Fibroblast of skin of right quadriceps (primary cell): ENCODE measurements at regions not wholly inside any gene's neighbourhood (a gene's known extent, or its start where the extent isn't known, plus 50 kb on each side); places are given as distances from the start of the nearest gene placed in this dataset.
A peak's percentile ranks its signal among the peaks of the same experiment; 100 is the strongest.

ENCODE experiments used
- DNase-seq: peaks from one replicate; pipeline ENCODE4 v3.0.0-alpha.2; 2013

- no peak for DNase-seq
Measured at GRCh38 chr21:35414507-35415139, 365.5 kb upstream of the RUNX1 start.

GRCh38 chr21:35414056-35414455 lies 365.0 kb upstream of the RUNX1 start:
- DNase-seq = no peak

DNA sequence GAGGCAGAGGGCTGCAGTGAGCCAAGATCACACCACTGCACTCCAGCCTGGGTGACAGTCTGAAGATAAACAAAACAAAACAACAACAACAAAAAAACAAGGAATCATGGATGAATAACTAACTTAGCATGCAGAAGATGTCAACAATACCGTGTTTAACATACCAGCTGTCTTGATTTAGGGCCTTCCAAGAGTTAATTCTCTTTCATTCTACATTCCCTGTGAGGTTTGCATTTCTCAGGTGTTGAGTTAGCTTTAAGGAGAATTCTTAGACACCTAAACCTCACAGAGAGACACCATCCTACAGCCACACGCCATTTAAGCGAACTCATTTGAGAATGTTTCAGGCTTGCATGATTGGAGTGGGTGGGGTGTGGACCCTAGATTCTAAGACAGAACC lies 363.1 kb upstream of the RUNX1 start:
- DNase-seq = no peak

GRCh38 chr21:35411434-35411833 lies 362.3 kb upstream of the RUNX1 start:
- no peak for DNase-seq

GRCh38 chr21:35410656-35411055 lies 361.6 kb upstream of the RUNX1 start:
- DNase-seq = no peak

DNA sequence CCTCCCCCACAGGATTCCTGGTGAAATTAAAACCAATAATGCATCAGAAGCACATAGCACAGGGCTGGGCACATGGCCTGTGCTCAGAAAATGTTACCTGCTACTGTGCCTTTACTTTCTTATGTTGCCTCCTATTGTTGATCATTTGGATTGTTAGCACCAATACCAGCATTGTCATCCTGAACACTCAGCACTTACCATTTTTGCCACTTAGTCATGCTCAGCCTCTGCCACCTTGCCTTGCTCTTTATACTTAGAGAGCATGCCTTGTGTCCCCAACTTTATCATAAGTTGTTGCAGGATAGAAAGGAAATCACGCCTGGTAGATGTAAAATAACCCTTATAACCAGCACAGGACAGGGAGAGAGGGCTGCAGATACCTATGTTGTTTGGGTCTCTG lies 361.0 kb upstream of the RUNX1 start:
- DNase-seq = no peak

DNA sequence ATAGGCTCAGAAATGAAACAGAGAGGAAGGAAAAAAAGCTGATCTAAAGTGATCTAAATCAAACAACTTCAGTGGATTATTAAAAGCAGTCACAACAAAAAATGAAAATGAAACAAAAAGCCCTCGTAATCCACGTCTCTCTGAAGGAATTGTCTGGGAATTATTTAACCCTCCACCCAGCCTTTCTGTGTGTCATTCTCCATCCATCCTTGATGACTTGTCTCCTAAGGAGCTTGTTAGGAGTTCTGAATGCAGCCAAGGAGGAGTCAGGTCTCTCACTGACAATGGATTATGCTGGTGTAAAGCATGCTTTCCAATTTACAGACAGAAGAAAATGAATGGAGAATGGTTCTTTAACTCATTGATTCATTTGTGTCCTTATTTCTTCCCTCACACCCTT lies 359.3 kb upstream of the RUNX1 start:
- peak; percentile 65 for DNase-seq

DNA sequence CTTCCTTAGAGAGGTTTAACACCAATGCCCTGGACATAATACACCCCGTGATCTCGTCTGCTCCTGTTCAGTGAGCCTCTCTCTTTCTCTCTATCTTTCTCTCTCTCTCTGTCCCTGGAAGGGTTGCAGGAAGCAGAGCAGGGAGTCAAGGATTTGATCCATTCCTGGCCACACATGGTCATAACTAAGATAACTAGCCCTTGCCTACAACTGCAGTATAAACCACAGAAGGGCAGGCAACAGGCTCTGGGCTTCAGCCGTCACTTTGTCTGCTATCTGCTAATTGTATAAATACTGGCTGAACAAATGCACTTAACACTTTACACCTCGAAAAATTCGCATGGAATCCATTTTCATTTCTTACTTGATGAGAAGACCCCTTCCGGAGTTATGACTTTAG lies 357.5 kb upstream of the RUNX1 start:
- DNase-seq = no peak

- no peak for DNase-seq
Measured at GRCh38 chr21:35405981-35406380, 356.9 kb upstream of the RUNX1 start.

GRCh38 chr21:35404247-35404646 lies 355.1 kb upstream of the RUNX1 start:
- DNase-seq = no peak

- DNase-seq = no peak
Measured at GRCh38 chr21:35402061-35402460, 353.0 kb upstream of the RUNX1 start.

- DNase-seq = peak; percentile 63
Measured at GRCh38 chr21:35401476-35401875, 352.4 kb upstream of the RUNX1 start.

GRCh38 chr21:35400233-35400939 lies 351.3 kb upstream of the RUNX1 start:
- DNase-seq = peak; percentile 71

GRCh38 chr21:35399706-35400105 lies 350.6 kb upstream of the RUNX1 start:
- DNase-seq = no peak

- no peak for DNase-seq
Measured at GRCh38 chr21:35399002-35399530, 350.0 kb upstream of the RUNX1 start.

DNA sequence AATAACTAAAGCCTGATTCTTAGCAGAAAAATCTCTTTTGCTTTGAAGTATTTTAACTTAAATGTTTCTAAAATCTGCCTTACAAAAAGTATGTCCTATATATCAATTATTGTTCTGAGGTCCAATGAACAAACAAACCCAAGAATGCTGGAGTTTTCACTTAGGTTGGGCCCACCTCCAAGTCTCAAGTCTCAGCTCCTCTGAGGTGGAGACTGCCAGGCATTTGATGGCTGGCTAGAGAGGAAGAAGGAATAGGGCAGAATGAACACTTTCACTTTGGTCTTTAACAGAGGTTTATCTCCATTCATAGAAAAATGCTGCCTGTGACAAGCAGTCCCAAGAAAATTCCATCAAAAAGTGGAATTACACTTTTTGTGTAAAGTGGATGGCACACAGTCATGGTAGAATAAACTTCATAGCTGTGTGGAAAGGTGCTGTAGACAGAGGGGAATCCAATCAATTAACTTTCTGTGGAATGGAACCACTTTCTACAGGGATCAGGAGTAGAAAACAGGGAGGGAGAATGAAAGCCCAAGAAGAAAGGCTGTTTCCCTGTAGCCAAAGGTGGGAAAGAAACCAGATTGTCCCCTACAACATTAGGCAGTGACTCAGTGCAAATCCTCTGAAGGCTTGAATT lies 349.4 kb upstream of the RUNX1 start:
- no peak for DNase-seq

DNA sequence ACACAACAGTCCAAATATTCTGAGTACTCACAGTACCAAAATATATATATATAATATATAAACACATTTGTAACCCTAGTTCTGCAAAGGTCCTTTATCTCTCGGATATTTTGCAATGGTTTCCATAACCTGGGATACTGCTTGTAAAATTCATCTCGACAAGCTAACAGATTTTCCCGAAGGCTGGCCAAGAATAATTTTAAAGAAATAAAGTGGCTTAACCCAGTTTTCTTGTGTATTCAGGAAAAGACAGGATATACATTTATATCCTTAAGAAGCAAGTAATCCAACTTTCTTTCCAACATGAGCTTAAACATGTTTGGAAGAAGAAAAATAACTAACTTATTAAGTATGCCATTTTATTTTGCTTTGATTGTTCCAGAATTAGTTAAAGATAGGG lies 348.7 kb upstream of the RUNX1 start:
- no peak for DNase-seq

- DNase-seq = no peak
Measured at GRCh38 chr21:35396655-35397054, 347.6 kb upstream of the RUNX1 start.

DNA sequence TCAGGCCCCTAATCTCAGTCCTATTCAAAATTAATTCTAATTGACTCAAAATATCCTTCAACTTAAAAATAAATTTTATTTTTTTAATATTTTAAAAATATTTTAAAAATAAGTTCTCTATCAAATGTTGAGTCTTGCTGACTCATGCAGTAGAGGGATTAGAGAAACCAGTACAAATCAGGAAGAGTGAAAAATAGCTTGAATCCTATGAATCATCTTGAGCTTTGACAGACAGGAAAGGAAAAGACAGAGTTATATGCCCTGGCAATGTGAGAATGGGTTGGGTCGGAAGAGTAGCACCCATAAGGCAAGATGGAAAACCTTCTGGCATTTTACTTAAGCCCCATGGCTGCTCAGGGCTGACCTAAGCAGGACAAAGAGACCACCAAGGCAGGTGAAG lies 346.6 kb upstream of the RUNX1 start:
- peak; percentile 38 for DNase-seq

DNA sequence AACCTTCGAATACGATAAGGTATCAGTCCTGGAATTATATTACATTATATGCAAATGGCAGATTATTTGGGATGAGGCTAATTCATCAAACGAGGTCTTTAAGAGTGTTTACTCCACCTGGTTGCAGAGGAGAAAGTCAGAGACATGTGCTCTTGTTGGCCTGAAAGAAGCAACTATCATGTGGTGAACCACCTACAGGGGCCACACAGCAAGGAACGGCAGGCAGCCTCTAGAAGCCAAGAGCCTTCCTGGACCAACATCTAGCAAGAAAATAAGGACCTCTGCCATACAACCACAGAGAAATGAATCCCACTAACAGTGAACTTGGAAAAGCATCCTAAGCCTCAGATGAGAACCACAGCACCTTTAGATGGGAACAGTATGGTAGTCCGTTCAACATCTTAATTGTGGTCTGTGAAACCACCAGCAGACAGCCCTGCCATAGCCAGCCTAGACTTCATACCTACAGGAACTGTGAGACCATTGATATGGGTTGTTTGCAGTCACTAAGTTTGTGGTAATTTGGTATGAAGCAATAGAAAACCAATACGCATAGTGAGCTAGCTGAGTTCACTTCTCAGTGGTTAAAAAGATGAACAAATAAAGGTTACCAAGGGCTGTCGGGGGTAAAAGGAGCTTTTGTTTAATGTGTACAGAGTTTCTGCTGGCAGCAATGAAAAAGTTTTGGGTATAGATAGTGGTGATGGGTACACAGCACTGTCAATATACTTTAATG lies 345.7 kb upstream of the RUNX1 start:
- no peak for DNase-seq

DNA sequence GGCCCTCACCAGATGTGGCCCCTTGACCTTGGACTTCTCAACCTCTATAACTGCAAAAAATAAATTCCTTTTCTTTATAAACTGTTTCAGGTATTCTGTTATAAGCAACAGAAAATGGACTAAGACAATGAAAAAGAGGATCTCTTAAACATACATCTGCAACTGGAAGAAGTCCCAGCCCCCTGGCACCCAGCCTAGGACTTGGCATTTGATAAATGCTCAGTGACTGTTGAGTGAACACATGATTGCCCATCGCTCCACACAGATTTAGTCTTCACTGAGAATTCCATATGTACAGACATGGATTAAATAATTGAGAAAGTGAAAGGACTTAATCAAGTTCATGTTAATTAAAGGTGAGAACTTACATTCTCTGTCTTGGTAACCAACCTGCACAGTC lies 344.9 kb upstream of the RUNX1 start:
- no peak for DNase-seq

GRCh38 chr21:35390013-35390776 lies 341.1 kb upstream of the RUNX1 start:
- peak; percentile 48 for DNase-seq
